ENCODE measurements at regions not wholly inside any gene's neighbourhood (a gene's known extent, or its start where the extent isn't known, plus 50 kb on each side); places are given as distances from the start of the nearest gene placed in this dataset.

GRCh38 chr6:22087960-22088706 is 208.7 kb downstream of the PRL start:
- no peak for DNase-seq (ENCODE audit: low spot score)

GRCh38 chr6:22091424-22091948 is 205.3 kb downstream of the PRL start:
- no peak for DNase-seq (ENCODE audit: low spot score)

- no peak for DNase-seq (ENCODE audit: low spot score)
Measured at GRCh38 chr6:22095836-22096235, 201.0 kb downstream of the PRL start.

GRCh38 chr6:22098601-22099031 is 198.2 kb downstream of the PRL start:
- DNase-seq (ENCODE audit: low spot score): no peak

GRCh38 chr6:22099231-22099630 is 197.6 kb downstream of the PRL start:
- DNase-seq (ENCODE audit: low spot score): no peak

- DNase-seq (ENCODE audit: low spot score): no peak
Measured at GRCh38 chr6:22099923-22100322, 196.9 kb downstream of the PRL start.

GRCh38 chr6:22101163-22101562 is 195.7 kb downstream of the PRL start:
- DNase-seq (ENCODE audit: low spot score): no peak

GRCh38 chr6:22102671-22103070 is 194.2 kb downstream of the PRL start:
- DNase-seq (ENCODE audit: low spot score): no peak

GRCh38 chr6:22106451-22106850 is 190.4 kb downstream of the PRL start:
- no peak for DNase-seq (ENCODE audit: low spot score)

GRCh38 chr6:22106961-22107360 is 189.9 kb downstream of the PRL start:
- no peak for DNase-seq (ENCODE audit: low spot score)

GRCh38 chr6:22108199-22108598 is 188.6 kb downstream of the PRL start:
- DNase-seq (ENCODE audit: low spot score): no peak

GRCh38 chr6:22110061-22110460 is 186.8 kb downstream of the PRL start:
- no peak for DNase-seq (ENCODE audit: low spot score)

- DNase-seq (ENCODE audit: low spot score): no peak
Measured at GRCh38 chr6:22112461-22112860, 184.4 kb downstream of the PRL start.

- DNase-seq (ENCODE audit: low spot score): no peak
Measured at GRCh38 chr6:22113026-22113766, 183.6 kb downstream of the PRL start.

GRCh38 chr6:22115559-22115958 is 181.3 kb downstream of the PRL start:
- no peak for DNase-seq (ENCODE audit: low spot score)

GRCh38 chr6:22117631-22118030 is 179.2 kb downstream of the PRL start:
- no peak for DNase-seq (ENCODE audit: low spot score)

GRCh38 chr6:22119500-22119899 is 177.3 kb downstream of the PRL start:
- no peak for DNase-seq (ENCODE audit: low spot score)

GRCh38 chr6:22124756-22125155 is 172.1 kb downstream of the PRL start:
- DNase-seq (ENCODE audit: low spot score): no peak

GRCh38 chr6:22126910-22127309 is 169.9 kb downstream of the PRL start:
- no peak for DNase-seq (ENCODE audit: low spot score)

- no peak for DNase-seq (ENCODE audit: low spot score)
Measured at GRCh38 chr6:22129751-22130150, 167.1 kb downstream of the PRL start.

GRCh38 chr6:22132656-22133055 is 164.2 kb downstream of the PRL start:
- DNase-seq (ENCODE audit: low spot score): no peak

GRCh38 chr6:22133357-22133756 is 163.5 kb downstream of the PRL start:
- DNase-seq (ENCODE audit: low spot score): no peak

- no peak for DNase-seq (ENCODE audit: low spot score)
Measured at GRCh38 chr6:22134308-22134707, 162.5 kb downstream of the PRL start.
